GM19467 (cell line): ENCODE measurements at regions not wholly inside any gene's neighbourhood (a gene's known extent, or its start where the extent isn't known, plus 50 kb on each side); places are given as distances from the start of the nearest gene placed in this dataset.
"Not testable (repeated sequence)": the region's sequence is repeated elsewhere in the genome, so short reads cannot be mapped to it uniquely, and the experiment has no call there.

ENCODE experiments used
- ATAC-seq: cut with Tn5 transposase; IDR thresholded peaks from one replicate; pipeline ENCODE4 v1.9.1; 2021; ENCODE audit warnings: mild to moderate bottlenecking, moderate library complexity; ENCODE audit not compliant: unreplicated experiment

DNA sequence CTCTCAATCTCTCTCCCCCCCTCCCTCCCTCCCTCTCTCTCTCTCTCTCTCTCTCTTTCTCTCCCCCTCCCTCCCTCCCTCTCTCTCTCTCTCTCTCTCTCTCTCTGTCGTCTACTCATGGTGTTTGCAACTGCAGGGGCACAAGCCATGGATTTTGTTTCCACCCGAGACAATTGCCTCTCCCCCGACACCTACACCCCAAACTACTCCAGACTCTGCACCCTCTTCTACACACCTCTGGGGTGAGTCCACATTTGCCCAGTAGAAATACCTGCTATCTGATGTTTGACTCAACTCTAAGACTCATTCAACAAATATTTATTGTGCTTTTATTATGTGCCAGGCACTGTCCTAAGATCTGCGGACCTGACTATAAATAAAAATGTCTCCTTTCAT, 93.7 kb downstream of the TMEM17 start:
- ATAC-seq, result no peak

DNA sequence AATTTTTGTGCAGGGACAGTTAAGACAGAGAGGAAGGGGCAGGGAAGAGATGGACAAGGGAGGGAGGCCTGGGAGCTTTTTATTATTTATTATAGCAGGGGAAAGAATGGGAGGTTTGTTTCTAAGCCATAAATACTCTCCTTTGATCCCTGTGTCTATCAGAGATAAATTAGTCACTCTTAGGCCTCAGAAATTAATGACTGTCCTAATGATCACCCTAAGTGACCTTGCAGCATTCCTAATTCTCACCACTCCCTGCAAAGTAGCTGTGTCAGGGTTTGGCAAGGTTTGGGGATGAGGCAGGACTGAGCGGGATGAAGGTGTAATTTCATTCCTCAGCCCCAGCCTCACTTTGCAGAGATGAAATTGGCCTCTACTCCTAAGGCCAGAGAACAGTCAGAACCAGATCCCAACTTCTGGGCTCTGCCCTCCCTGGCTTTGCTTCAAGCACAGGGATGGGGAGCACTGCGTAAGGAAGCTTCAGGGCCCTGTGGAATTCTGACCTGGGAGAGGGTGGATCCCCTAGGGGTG, 95.0 kb downstream of the TMEM17 start:
- no peak for ATAC-seq

DNA sequence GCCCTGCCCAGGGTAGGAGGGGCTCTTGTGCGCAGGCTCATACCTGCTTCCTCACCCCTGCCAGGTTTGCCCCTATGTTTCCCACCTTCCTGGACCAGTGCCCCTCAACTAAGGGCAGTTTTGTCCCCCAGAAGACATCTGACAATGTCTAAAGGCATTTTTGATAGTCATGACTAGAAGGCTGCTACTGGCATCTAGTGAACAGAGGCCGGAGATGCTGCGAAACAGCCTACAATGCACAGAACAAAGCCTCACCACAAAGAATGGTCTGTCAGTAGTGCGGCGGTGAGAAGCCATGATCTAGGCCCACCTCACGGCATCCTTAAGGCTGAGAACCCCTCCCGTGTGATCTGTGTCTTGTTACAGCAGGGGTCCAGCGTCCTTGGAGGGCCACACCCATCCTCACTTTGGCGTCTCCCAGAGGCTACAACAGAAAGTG, 96.0 kb downstream of the TMEM17 start:
- ATAC-seq, result no peak

DNA sequence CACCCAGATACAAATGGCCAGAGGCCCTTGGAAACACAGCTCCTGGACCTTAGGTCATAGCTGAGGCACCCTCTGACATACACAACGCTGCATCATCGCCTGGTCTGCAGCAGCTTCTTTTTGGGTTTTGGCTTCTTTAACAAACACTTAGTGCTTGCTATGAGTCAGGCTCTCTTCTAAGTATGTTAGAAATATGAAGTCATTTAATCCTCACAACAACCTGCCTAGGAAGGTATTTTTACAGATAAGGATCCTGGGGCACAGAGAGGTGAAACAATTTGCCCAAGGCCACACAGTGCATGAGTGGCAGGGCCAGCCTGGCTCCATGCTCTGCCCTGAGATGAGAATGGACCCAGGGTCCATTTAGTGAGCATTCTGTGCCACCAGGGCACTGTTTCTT, 96.6 kb downstream of the TMEM17 start:
- ATAC-seq, result no peak

DNA sequence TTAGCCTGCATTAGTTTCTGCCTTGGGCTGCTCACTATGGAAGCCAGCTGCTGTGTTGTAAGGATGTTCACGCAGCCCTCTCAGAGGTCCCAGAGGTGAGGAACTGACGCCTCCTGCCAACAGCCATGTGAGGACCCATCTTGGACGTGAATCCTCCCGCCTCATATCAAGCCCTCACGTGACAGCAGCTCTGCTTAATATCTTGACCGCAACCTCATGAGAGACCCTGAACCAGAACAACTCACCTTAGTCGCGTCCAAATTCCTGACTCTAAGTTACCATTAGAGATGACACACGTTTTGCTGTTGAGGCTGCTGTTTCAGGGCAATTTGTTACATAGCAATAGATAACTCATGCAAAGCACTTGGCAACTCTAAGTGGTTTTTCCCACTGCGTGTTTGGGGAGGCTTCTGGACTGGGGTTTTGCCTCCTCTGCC, 97.7 kb downstream of the TMEM17 start:
- ATAC-seq, result no peak

DNA sequence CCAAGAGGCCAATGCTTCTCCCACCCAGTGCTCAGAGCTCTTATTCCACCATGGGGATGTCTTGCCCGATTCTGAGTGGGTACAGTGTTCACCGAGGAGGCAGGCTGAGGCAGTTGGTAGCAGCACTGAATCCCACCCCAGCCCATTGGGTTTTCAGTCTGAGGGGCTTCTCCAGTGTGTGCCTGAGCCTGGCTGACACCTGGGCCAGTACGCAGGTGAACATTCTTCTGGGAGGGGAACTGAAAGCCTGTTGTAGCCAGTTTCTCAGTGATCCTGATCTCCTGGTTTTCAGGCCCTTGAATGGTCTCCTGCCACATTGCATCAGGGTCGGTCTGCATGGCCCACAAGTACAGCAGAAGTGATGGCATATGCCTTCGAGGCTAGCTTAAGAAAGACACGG, 98.2 kb downstream of the TMEM17 start:
- no peak for ATAC-seq

DNA sequence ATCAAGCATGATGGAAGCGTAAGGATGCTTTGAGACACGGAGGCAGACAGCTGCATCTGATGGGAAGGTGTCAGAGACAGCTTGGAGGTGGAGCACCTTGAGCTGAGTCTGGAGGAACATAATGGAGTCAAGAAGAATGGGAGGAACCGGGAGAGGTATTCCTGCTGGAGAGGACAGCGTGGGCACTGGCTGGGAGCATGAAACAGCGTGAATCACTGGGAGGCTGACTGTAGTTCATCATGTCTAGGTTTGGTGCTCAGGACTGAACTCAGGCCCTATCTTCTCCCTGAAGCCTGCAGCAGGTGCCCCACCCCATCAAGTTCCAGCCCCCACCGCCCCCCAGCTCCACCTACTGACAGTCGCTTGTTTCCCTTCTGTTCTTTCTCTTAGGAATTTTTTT, 98.6 kb downstream of the TMEM17 start:
- ATAC-seq, result no peak

DNA sequence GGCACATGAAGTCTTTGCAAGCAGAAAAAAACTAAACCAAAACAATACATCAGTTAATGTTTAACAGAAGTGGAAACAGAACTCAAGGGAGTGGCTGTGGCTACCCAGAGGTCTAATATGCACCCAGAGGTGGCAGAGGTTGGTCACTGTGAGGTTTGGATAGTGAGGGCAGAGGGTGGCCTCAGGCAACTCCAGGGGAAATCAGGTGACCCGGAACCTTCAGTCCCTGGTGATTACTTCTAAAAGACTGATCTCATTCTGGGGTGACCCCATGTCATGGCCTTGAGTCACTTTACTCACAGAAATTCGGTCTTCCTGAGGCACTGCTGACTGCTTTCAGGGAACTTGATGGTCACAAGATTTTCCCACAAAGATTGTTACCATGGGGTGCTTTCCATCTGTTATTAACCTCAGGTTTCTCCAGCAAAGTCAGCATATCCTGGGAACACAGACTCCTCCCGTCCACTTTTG, 99.4 kb downstream of the TMEM17 start:
- ATAC-seq, result peak; percentile 40

DNA sequence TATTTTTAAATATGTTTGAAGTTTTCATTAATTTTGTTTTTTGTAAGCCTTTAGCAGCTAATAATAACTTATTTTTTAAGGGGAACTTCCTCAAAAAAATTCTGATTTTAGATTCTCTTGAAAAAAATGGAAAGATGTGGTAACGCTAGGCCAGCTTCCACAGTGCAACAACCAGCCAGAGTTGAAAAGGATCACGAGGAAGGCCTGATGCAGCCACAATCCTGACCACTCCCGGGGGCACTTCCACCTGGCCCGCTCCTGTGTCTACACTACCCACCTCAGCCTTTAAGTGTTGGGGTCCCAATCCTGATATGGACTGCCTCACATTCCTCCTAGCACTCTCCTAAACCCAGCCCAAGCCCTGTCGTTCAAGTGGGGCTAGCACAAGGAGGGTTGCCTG, 101.1 kb downstream of the TMEM17 start:
- ATAC-seq, result no peak

DNA sequence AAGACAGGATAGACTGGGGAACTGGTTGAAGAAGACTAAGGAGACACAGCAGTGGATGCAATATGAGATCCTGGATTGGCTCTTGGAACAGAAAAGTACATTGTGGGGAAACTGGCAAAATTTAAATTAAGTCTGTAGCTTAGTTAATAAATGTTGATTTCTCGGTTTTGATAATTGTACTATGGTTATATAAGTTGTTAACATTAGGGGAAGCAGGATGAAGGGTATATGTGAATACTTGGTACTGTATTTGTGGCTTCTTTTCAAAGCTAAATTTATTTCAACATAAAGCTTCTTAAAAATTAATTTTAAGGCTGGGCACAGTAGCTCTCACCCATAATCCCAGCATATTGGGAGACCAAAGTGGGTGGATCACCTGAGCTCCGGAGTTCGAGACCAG, 103.8 kb downstream of the TMEM17 start:
- ATAC-seq, result no peak

DNA sequence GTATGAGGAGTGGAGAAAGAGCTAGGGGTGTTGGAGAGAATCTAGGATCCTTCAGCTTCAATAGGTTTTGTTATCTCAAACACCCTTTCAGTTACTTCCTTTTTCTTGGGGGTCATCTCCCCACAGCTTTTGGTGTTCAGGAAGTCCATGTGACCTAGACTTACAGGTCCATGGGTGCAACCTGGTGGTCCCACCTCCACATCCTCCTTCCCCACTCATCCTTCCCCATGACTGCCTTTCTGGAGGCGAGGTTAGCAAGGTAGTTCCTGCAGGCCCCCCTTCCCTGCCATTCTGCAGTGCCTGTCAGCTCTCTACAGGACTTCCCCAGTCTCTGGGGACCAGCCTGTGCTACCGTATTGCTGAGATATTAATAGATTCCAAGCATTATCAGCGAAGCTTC, 107.6 kb downstream of the TMEM17 start:
- no peak for ATAC-seq

DNA sequence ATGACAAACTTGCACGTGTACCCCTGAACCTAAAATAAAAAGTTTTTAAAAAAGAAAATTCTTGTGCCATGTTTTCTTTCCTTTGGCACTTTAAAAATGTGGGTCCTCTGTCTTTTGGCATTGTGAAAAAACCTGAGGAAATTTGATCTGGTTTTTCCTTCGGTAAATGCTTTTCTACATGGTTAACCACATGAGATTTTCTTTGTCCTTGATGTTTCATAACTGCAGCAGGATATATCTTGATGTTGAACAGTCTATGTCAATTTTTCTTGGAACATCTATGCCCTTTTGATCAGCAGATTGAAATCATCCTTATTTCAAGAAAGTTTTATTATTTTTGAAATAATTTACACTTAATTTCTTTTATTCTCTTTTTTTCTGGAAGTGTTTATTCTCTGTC, 109.1 kb downstream of the TMEM17 start:
- ATAC-seq, result no peak

DNA sequence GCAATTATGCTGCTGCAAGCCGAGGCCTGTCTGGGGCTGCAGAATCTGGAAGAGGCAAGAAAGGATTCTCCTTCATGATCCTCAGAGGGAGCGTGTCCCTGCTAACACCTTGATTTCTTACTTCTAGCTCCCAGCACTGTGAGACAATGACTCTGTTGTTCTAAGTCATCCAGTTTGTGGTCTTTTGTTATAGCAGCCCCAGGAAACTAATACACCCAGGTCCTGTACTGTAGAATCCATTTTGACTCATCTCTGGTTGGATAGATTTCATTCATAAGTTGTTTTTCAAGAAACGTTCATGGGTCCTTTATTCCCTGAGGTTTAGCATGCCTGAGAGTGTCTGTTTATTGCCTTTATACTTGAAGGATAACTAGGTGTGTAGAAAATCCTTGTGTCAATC, 112.7 kb downstream of the TMEM17 start:
- ATAC-seq, result no peak

DNA sequence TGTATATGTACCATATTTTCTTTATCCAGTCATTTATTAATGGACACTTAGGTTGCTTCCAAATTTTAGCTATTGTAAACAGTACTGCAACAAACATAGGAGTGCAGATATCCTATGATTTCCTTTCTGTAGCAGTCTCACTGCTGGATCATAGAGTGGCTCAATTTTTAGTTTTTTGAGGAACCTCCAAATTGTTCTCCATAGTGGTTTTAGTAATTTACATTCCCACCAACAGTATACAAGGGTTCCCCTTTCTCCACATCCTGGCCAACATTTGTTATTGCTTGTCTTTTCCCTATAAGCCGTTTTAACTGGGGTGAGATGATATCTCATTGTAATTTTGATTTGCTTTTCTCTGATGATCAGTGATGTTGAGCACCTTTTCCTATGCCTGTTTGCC, 114.3 kb downstream of the TMEM17 start:
- no peak for ATAC-seq

DNA sequence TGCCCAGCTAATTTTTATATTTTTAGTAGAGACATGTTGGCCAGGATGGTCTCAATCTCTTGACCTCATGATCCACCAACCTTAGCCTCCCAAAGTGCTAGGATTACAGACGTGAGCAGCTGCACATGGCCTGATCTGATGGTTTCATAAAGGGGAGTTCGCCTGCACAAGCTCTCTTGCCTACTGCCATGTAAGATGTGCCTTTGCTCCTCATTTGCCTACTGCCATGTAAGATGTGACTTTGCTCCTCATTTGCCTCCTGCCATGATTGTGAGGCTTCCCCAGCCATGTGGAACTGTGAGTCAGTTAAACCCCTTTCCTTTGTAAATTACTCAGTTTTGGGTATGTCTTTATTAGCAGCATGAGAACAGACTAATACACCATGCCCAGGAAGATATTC, 119.6 kb downstream of the TMEM17 start:
- ATAC-seq, result not testable (repeated sequence)

DNA sequence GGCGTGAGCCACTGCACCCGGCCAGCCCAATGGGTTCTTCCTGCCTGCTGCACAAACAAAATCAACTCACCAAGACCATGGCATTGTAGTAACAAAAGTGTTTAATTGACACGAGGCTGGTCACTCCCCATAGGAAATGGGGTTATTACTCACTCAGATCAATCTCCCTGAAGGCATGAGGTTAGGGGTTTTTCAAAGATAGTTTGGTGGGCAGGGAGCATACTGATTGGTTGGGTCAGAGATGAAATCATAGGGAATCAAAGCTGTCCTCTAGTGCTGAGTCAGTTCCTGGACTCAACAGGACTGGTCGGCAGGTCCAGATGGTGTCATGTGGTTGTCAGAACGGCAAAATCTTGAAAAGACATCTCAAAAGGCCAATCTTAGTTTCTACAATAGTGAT, 122.1 kb downstream of the TMEM17 start:
- ATAC-seq, result no peak

DNA sequence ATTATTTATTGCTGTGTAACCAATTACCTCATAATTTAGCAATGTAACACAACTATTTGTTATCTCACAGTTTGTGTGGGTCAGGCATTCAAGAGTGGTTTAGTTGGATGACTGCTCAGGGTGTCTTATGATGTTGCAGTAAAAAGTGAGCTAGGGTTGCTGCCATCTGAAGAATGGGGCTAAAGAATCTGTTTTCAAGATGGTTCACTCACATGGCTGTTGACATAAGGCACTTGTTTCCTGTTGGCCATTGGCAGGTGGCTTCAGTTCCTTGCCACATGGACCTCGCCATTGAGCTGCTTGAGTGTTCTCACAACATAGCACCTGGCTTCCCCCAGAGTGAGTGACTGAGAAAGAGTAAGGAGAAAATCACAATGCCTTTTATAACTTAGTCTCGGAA, 123.2 kb downstream of the TMEM17 start:
- ATAC-seq, result no peak

DNA sequence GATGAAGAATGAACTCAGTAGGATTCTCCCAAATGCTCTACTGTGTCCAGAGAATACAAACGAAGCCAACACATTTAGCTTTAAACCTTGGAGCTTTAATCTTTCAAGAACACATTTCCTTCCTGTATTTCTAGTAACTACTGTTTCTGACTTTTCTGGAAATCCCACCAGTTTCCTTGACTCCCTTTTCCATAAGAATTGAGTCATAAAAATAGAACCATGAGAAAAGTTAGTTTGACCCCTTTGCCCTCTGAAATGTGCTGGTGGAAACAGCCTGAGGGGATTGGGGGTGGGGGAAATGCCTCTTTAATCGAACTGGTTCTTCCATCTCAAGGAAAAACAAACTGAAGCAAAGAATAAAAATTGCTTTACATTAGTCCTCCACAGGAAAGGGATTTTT, 123.9 kb downstream of the TMEM17 start:
- no peak for ATAC-seq

DNA sequence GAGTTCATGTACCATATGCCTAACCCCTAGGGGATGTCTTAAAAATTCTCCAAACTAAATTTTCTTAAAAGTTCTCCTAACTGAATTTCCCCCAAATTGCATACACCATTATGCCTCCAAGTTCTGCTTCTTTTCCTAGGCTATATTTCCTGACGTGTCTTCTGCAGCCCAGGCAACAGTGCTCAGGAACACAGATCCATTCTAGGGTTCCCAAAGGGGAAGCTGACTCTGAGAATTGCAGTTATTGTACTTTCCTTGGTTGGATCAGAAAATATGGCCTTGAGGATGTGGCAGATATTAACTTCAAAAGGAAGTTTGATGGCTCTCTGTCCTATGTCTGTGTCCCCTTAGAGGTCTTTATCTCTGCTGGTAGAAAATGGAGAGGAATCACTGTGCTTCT, 124.3 kb downstream of the TMEM17 start:
- no peak for ATAC-seq

DNA sequence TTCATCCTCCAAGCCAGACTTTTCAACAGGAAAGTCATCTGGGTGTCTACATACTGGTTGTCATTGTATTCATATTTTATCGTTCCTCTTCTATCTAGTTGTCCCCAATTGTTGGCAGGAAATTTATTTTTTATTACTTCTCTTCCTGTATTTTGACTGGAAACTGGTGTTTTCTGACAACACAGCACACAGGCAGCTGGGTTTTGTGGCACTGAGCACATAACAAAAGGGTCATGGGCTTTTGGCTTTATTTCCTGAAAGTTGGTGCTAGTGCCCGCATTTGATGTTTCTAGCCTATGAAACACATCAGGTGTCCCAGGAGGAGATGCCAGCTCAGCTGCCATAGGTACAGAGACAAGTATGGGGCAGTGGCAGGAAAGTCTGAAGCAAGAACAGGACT, 126.4 kb downstream of the TMEM17 start:
- no peak for ATAC-seq

DNA sequence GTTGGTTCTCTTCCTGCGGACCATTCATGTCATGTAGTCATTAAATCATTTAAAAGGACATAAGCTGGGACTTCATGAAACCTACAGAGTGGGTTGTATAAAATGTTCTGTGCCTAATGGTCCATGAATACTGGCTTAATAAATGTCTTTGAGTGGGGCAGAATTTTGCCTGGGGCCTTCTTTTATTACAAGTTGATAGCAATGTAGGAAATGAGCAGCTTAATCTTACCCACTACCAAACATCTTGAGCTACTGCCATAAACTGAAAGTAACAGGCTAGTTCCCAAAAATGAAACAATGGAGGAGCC, 130.9 kb downstream of the TMEM17 start:
- no peak for ATAC-seq

DNA sequence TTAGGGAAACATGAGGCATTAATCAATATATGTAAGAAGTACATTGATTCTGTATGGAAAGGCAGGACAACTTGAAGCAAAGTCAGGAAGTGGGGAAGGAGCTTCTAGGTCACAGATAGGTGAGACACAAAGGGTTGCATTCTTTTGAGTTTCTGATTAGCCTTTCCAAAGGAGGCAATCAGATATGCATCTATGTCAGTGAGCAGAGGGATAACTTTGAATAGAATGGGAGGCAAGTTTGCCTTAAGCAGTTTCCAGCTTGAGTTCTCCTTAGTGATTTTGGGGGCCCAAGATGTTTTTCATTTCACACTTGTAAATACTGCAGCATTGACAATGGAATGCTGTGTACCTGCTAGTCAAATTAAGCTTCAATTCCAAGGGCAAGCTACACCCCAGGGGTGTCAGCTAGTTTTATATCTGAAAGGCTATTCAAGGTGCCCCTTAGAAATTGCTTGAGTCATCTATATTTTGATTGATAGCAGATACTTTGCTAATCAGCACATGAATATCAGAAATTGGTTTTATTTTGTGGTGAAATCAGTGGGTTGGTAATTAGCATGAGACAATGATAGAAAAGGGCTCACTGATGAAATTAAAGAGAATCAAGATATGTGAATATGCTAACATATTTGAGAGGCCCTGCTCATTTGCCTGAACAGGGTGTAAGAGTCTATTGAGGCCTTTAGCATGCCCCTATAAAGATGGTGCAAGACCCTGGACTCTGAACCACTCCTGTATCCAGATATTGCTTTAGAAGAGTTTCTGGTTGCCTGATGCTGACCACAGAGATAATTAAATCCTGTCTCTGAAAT, 131.5 kb downstream of the TMEM17 start:
- no peak for ATAC-seq

DNA sequence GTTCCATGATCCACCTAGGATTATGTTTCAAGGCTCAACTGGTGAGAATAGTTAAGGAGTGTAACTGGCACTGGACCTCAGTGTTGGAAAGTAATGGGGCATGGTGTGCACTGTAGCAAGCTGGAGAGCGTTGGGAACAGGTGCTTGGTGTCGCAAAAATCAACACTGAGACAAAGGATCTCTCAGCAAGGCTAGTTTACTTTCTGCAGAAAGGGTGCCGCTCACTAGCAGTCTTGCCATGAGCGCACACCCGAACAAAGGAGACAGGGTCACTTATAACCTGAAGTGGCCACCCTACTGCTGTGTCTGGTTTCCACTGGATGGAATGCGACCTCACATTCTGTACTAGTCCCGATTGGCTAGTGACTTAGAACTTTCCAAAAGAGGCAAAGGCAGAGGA, 133.2 kb downstream of the TMEM17 start:
- ATAC-seq, result no peak
